GM12891 (cell line): ENCODE measurements at regions not wholly inside any gene's neighbourhood (a gene's known extent, or its start where the extent isn't known, plus 50 kb on each side); places are given as distances from the start of the nearest gene placed in this dataset.

Experiments used
- DNase-seq: peaks from one replicate; pipeline ENCODE4 v3.0.0; 2011; ENCODE audit warnings: low spot score; ENCODE audit not compliant: insufficient read length
- FAIRE-seq: peaks from 2 replicates; lab custom pipeline; 2011; peaks lifted over from hg19 to GRCh38; lab: Jason Lieb, UNC
- PAX5 ChIP-seq: IDR thresholded peaks from 2 replicates; pipeline ENCODE4 v1.6.1; 2011; ENCODE audit warnings: low read length, moderate library complexity, mild to moderate bottlenecking; ENCODE audit not compliant: insufficient read depth, severe bottlenecking
- POLR2A ChIP-seq: IDR thresholded peaks from 2 replicates; pipeline ENCODE4 v1.6.1; 2011; ENCODE audit warnings: low read depth, low read length, control low read depth
- POLR2AphosphoS5 ChIP-seq: IDR thresholded peaks from 2 replicates; pipeline ENCODE4 v1.6.1; 2011; ENCODE audit warnings: low read depth, low read length, control low read depth
- POU2F2 ChIP-seq: IDR thresholded peaks from 2 replicates; pipeline ENCODE4 v1.6.1; 2011; ENCODE audit warnings: low read depth, mild to moderate bottlenecking, control low read depth, low read length, moderate library complexity
- SPI1 ChIP-seq: IDR thresholded peaks from 2 replicates; pipeline ENCODE4 v1.6.1; 2011; ENCODE audit warnings: low read depth, low read length, control low read depth
- TAF1 ChIP-seq: IDR thresholded peaks from 2 replicates; pipeline ENCODE4 v1.6.1; 2011; ENCODE audit warnings: low read depth, low read length, control low read depth

DNA sequence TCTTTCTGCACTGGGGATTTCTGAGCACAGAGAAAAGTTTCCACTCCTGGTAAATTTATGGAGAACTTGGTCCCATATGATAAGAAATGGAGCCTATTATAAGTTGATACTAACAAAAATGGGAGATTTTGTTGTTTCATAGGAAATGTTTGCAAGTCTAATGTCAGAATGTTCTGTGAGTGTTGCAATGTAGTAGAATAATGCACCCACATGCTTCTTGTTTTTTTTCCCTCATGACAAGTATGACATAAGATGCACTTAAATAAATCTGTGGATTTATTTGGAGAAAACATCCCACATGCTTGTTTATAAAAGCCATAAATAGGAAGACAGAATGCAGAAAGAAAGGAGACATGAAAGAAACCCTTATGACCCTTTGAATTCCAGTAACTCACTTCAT lies 50.8 kb upstream of the KCNJ6 start:
- TF ChIP-seq SPI1 (no peak), TAF1 (no peak), PAX5 (no peak), POLR2AphosphoS5 (no peak), POU2F2 (no peak), POLR2A (no peak)
- no peak for DNase-seq
- FAIRE-seq: no peak

DNA sequence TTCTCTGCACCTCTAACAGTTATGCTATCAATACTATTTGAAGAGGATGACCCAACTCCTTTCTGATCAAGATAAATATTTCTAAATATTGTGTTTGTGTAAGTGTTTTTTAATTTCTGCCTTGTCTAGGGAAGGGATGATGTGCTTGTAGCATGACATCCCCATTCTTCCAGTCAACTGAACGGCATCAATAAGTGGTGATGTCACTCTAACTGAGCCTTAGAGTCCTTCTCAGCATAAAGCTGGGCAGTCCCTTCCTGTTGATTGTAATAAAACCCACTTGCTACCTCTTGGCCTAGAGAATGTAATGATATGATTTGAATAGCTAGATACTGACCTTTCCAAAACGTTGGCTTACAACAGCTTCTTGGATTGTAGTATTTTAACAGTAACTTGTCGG lies 52.5 kb upstream of the KCNJ6 start:
- no peak for FAIRE-seq
- TF ChIP-seq PAX5 (no peak), POLR2AphosphoS5 (no peak), SPI1 (no peak), POU2F2 (no peak), TAF1 (no peak), POLR2A (no peak)

DNA sequence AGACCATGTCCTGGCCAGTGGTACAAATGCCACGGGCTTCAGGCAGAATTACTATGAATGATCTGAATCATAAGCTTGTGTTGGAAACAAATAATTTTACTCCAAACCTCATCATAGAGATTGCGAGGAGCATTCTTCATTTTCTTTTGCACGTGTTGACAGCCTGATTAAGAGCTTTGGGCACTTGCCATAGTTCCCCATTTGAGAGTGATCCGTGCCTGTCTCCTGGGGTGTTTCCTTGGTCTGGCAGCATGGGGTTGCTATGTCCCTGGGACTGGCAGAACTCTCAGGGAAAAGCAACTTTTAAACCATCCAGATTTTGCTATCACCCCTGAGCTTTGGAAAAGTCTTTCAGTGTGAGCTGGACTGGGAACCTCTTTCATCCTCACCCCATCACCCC lies 54.3 kb upstream of the KCNJ6 start:
- no peak for DNase-seq
- no peak for FAIRE-seq
- TF ChIP-seq SPI1: no peak
- TF ChIP-seq PAX5: no peak
- TF ChIP-seq TAF1: no peak
- TF ChIP-seq POLR2A: no peak
- TF ChIP-seq POU2F2: no peak
- no peak for TF ChIP-seq POLR2AphosphoS5

More for the DNA sequence above, 52.5 kb upstream of the KCNJ6 start:
- DNase-seq: no peak

DNA sequence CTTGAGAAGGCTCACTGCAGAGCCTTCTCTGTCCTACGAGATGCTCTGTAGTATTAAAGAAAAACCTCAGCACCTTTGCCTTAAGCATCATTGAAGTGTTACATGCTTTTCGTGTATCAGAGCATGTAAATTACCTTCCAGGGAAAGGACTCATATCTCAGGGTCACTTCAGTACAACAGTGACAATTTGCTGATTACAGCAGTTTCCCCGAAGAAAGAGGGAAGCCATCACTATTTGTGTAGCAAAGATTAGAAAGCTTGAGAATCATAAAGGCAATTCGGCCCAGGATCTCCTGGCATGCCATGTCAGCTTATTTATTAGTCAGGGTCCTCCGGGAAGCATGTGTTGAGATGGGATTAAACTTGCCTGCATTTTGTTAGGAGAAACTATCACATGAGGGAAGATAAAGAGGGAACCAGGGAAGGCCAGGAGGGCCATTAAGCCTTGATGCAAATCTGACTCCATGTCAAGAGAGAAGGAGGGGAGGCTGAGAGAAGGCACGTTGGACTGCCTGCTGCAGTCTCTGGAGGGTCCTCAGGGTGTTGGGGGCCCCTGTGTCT lies 55.2 kb upstream of the KCNJ6 start:
- TF ChIP-seq PAX5 (no peak), POLR2AphosphoS5 (no peak), SPI1 (no peak), TAF1 (no peak), POU2F2 (no peak), POLR2A (no peak)
- DNase-seq: no peak
- no peak for FAIRE-seq

DNA sequence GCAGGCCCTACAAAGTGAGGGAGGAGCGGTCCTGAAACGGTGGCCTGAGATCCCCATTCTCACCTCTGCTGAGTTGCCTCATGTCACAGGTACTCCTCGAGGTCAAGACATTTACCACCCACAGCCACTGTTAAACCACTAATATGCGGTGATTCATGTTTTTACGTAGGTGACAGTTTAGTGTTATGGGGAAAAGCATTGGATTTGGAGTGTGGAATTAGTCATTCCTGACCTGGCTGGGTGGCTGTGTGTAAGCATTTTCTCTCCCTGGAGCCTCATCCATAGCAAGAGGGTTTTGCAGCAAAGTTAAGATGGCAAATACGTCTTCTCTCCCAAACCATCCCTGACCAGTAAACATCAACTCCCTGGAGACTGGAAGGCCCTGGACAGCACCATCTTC lies 57.8 kb upstream of the KCNJ6 start:
- TF ChIP-seq PAX5 (no peak), POLR2A (no peak), TAF1 (no peak), POLR2AphosphoS5 (no peak), SPI1 (no peak)
- FAIRE-seq (no peak), DNase-seq (no peak)

DNA sequence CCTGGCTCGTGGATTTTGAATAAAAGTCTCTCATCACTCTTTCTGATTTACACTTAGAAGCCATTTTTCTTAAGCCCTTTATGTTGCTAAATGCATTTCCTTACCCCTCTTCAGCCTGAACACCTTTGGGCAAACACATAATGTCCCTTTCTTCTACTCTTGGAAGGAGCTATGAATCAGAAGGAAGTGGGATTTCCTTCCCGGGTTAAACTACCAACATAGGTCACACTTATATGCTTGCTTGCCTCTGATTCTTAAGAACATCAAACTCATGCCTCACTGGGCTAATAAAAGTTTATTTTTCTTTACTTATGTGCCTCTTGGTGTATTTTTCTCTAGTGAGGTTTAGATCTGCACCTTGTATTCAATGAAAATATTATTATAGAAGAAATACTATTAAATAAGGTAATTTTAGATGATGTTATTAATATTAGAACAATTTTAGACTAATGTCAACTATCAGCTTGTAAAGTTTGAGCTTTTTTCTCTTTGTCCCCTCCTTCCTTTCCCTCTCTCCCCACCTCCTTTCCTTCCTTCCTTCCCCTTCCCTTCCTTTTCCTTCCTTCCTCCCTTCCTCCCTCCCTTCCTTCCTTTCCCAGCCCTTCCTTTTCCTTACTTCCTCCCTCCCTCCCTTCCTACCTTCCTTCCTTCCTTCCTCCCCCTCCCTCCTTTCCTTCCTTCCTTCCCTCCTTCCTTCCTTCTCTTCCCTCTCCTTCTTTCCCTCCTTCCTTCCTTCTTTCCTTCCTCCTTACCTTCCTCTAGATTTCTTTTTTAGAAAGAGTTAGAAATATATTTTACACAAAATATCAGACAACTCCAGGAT lies 66.5 kb upstream of the KCNJ6 start:
- TF ChIP-seq POLR2AphosphoS5 (no peak), POU2F2 (no peak), TAF1 (no peak), SPI1 (no peak), POLR2A (no peak), PAX5 (no peak)
- FAIRE-seq (no peak), DNase-seq (no peak)

DNA sequence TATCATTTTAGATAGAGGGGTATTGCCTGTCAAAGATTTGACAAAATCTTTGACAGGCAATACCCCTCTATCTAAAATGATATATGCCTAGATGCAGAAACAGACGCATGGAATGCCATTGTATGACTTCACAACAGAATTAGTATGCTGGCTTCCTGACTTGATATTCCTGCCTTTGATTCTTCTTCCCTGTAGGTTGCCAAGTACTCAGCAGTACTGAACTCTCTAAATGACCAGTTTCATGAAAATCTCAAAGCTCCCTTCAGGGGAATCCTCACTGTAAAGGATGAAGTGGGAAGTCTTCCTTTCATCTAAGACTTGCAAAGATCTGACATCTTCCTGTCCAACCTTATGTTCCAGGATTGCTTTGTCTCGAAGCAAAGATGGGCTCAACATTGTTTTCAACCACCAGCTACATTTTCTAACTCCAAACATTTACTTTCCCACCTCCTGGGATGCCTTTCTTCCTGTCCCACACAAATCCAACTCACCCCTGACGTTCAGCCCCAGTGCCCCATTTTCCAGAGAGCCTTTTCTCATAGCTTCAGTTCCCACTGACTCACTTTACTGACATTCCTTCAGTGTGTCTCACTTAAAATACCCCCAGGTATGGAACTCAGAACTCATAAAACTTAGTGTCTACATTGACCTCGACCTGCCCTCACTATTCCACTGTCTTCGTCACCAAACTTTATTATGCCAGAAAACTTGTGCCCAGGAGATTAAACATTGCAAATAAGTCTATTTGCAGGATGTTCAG lies 67.3 kb upstream of the KCNJ6 start:
- DNase-seq: no peak
- FAIRE-seq: no peak
- TF ChIP-seq POLR2AphosphoS5: no peak
- no peak for TF ChIP-seq SPI1

DNA sequence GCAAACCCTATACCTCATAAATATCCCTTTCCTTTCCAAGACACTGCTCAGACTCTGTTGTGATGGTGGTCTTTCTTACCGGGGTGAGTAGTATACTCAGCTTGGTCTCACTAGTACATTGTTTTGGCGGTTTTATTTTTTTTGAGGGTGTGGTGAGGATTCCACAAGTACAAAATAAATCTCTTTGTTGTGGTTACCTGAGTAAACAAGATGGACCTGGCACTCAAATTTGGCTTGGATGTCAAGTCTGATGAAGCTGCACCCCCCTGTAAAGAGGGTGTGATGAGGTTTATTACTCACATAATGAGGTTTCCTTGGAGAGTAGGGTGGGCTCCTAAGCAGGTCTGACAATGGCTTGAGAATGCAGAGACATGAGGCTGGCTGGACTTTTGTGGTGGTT lies 68.2 kb upstream of the KCNJ6 start:
- FAIRE-seq: no peak
- no peak for DNase-seq
- TF ChIP-seq POLR2A: no peak

DNA sequence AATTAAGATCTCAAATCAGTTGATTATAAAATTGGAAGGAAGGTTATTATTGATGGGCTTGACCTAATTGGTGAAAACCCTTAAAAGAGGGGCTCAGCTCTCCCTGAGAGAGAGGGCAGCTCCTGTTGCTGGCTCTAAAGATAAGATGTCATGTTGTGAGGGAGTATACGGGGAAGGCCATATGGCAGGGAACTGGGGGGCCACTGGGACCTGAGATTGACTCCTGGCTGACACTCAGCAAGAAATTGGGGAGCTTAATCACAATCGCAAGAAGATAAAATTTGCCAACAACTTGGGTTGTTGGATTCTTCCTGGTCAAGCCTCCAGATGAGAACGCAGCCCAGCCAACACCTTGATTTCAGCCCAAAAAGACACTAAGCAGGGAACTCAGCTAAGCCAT lies 69.7 kb upstream of the KCNJ6 start:
- no peak for TF ChIP-seq PAX5
- TF ChIP-seq POU2F2: no peak
- TF ChIP-seq SPI1: no peak
- TF ChIP-seq POLR2A: no peak
- no peak for TF ChIP-seq POLR2AphosphoS5
- no peak for TF ChIP-seq TAF1
- FAIRE-seq: no peak
- DNase-seq: no peak
